Amygdala (tissue), 56 donors: ENCODE measurements at regions not wholly inside any gene's neighbourhood (a gene's known extent, or its start where the extent isn't known, plus 50 kb on each side); places are given as distances from the start of the nearest gene placed in this dataset.

Experiments
- DNase-seq, 56 donors: peaks; one replicate each; lab custom pipeline; 2025; lab: John Stamatoyannopoulos, UW

GRCh38 chr6:95478941-95479340 lies 98.4 kb upstream of the MANEA start:
- DNase-seq = no peak

GRCh38 chr6:95487817-95488216 lies 89.5 kb upstream of the MANEA start:
- DNase-seq = no peak

GRCh38 chr6:95489185-95489863 lies 88.0 kb upstream of the MANEA start:
- no peak for DNase-seq

GRCh38 chr6:95496769-95497426 lies 80.4 kb upstream of the MANEA start:
- DNase-seq = no peak

GRCh38 chr6:95501032-95501904 lies 76.1 kb upstream of the MANEA start:
- DNase-seq = no peak

- no peak for DNase-seq
Measured at GRCh38 chr6:95503568-95503967, 73.8 kb upstream of the MANEA start.

- DNase-seq = no peak
Measured at GRCh38 chr6:95511404-95511803, 65.9 kb upstream of the MANEA start.

GRCh38 chr6:95515975-95516374 lies 61.4 kb upstream of the MANEA start:
- no peak for DNase-seq

GRCh38 chr6:95517004-95517403 lies 60.3 kb upstream of the MANEA start:
- no peak for DNase-seq

- no peak for DNase-seq
Measured at GRCh38 chr6:95517568-95517967, 59.8 kb upstream of the MANEA start.

GRCh38 chr6:95518630-95519227 lies 58.6 kb upstream of the MANEA start:
- DNase-seq = no peak

- DNase-seq = no peak
Measured at GRCh38 chr6:95519228-95520037, 57.9 kb upstream of the MANEA start.

- no peak for DNase-seq
Measured at GRCh38 chr6:95521181-95521580, 56.2 kb upstream of the MANEA start.
